Astrocyte (in vitro differentiated cells and primary cell): ENCODE measurements at regions not wholly inside any gene's neighbourhood (a gene's known extent, or its start where the extent isn't known, plus 50 kb on each side); places are given as distances from the start of the nearest gene placed in this dataset.

Experiments
- CTCF ChIP-seq: IDR thresholded peaks from 2 replicates; pipeline ENCODE4 v1.5.1; 2011; ENCODE audit warnings: low read depth, mild to moderate bottlenecking, inconsistent platforms, low read length, moderate library complexity; ENCODE audit not compliant: insufficient read depth
- EZH2 ChIP-seq: IDR thresholded peaks from 2 replicates; pipeline ENCODE4 v1.6.1; 2012; ENCODE audit warnings: mild to moderate bottlenecking, low read length, inconsistent platforms; ENCODE audit not compliant: insufficient read depth

DNA sequence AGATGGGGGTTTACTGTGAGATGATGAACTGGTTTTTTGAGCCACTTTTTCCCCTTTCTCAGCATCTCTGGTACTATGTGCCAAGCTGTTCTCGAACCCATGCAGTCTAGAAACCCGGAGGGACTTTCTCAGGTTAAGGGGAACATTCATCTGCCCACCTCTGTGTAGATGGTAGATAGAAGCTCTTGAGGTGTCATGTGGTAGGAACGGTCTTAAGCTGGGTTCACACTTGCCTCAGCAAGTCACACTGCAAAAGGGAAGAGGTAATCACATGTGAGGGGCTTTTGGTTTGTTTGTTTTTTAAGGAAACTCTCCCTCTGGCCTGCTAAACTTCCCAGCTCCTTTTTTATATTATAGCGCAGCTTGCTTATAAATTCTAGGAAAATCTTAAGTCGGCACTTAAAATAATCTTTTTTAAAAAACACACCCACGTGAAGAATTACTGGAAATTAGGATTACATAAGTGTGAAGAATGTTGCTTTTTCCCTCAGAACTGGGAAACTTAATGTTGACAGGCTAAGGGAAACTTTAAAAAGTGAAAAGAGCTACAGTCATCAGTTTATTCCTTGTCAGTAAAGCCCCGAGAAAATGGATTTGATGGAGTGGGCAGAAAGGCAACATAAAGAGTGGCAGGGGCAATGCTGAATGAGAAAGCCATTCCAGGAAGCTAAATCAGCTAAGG, 430.3 kb downstream of the ARHGEF28 start:
- TF ChIP-seq CTCF (no peak), EZH2 (no peak)
